B cell (primary cell): ENCODE measurements at regions not wholly inside any gene's neighbourhood (a gene's known extent, or its start where the extent isn't known, plus 50 kb on each side); places are given as distances from the start of the nearest gene placed in this dataset.

Experiments used
- ATAC-seq: fragments of 200-7000 bp; cut with Tn5 transposase; one replicate; pipeline ENCODE4 v1.10.0; 2021; ENCODE audit warnings: low read depth, mild to moderate bottlenecking, moderate number of reproducible peaks, moderate library complexity
- CTCF ChIA-PET: fragments of 350-600 bp; sonication (Branson Sonifier 250); formaldehyde crosslinking; loops from one replicate; lab custom pipeline; 2021; ENCODE audit warnings: antibody characterized with exemption, inconsistent platforms; lab: Charles Lee
- POLR2A ChIA-PET: fragments of 350-600 bp; sonication (Branson Sonifier 250); formaldehyde crosslinking; loops from one replicate; lab custom pipeline; 2021; ENCODE audit warnings: antibody characterized with exemption; lab: Charles Lee
- DNase-seq: peaks from one replicate; pipeline ENCODE4 v3.0.0; 2013
- H2AFZ ChIP-seq: 2 replicates; pipeline ENCODE4 v1.6.1; 2012; ENCODE audit warnings: mild to moderate bottlenecking, low read depth, low read length; ENCODE audit not compliant: insufficient read depth, poor library complexity, severe bottlenecking
- H3K27ac ChIP-seq, 2 donors: 1 replicate in 1 of 2; 2 replicates in 1 of 2; pipeline ENCODE4 v1.5.1; 2012 to 2013; ENCODE audit warnings: low read length in 2 of 2, mild to moderate bottlenecking in 2 of 2, moderate library complexity in 1 of 2
- H3K27me3 ChIP-seq, 4 experiments: fragments of 200-600 bp in 1 of 4; sonication (generic) in 1 of 4; replicated peaks in 1 of 4; 1 replicate in 2 of 4; 2 replicates in 2 of 4; pipeline versions ENCODE4 v1.6.1 to v1.7.0; 2013 to 2016; ENCODE audit warnings: low read length in 3 of 4, mild to moderate bottlenecking in 2 of 4, mixed read lengths in 1 of 4, moderate library complexity in 1 of 4; ENCODE audit not compliant: insufficient read depth in 4 of 4, control insufficient read depth in 3 of 4; ENCODE audit errors: control extremely low read depth in 1 of 4
- H3K36me3 ChIP-seq, 2 experiments: replicated peaks in 1 of 2; 1 replicate in 1 of 2; 2 replicates in 1 of 2; pipeline versions ENCODE4 v1.6.1 to v1.7.1; 2013; ENCODE audit warnings: low read length in 1 of 2; ENCODE audit not compliant: insufficient read depth in 2 of 2, control insufficient read depth in 1 of 2; ENCODE audit errors: control extremely low read depth in 1 of 2, extremely low read depth in 1 of 2
- H3K4me1 ChIP-seq, 2 donors: fragments of 200-600 bp in 1 of 2; sonication (generic) in 1 of 2; 1 replicate in 1 of 2; 2 replicates in 1 of 2; pipeline versions ENCODE4 v1.5.1 to v1.6.1; 2013 to 2017; ENCODE audit warnings: low read length in 2 of 2; ENCODE audit not compliant: control insufficient read depth in 2 of 2, insufficient read depth in 2 of 2
- H3K4me2 ChIP-seq: replicated peaks from 2 replicates; pipeline ENCODE3; 2012; ENCODE audit warnings: mild to moderate bottlenecking, low read depth, low read length; ENCODE audit not compliant: poor library complexity, severe bottlenecking
- H3K4me3 ChIP-seq, 5 experiments: fragments of 200-600 bp in 1 of 5; sonication (generic) in 1 of 5; 1 replicate in 3 of 5; 2 replicates in 2 of 5; pipeline versions ENCODE4 v1.5.1 to v1.7.0; 2011 to 2016; ENCODE audit warnings: low read length in 4 of 5, mild to moderate bottlenecking in 4 of 5, low read depth in 2 of 5, control low read depth in 1 of 5, moderate library complexity in 1 of 5; ENCODE audit not compliant: insufficient read depth in 1 of 5; ENCODE audit errors: control extremely low read depth in 1 of 5, extremely low read depth in 1 of 5
- H3K79me2 ChIP-seq: fragments of 200-600 bp; sonication (generic); one replicate; pipeline ENCODE4 v1.6.0; 2016; ENCODE audit warnings: low read length; ENCODE audit not compliant: control insufficient read depth, insufficient read depth
- H3K9ac ChIP-seq: fragments of 200-600 bp; sonication (generic); 2 replicates; pipeline ENCODE4 v1.6.1; 2017; ENCODE audit warnings: mild to moderate bottlenecking, low read length, moderate library complexity
- H3K9me3 ChIP-seq, 3 donors: one replicate each; pipeline versions ENCODE4 v1.6.1 to v1.7.1; 2013; ENCODE audit warnings: low read length in 2 of 3; ENCODE audit not compliant: control insufficient read depth in 2 of 3, insufficient read depth in 1 of 3; ENCODE audit errors: control extremely low read depth in 1 of 3
- H4K20me1 ChIP-seq: 2 replicates; pipeline ENCODE4 v1.6.0; 2012; ENCODE audit warnings: mild to moderate bottlenecking, low read length; ENCODE audit not compliant: insufficient read depth, control insufficient read depth, poor library complexity, severe bottlenecking
- H3K27ac Mint-ChIP-seq: one replicate; pipeline ENCODE4 v1.8.0; 2021; ENCODE audit warnings: mixed read lengths
- H3K27me3 Mint-ChIP-seq: one replicate; pipeline ENCODE4 v1.8.0; 2021; ENCODE audit warnings: mixed read lengths
- H3K4me1 Mint-ChIP-seq: one replicate; pipeline ENCODE4 v1.8.0; 2021; ENCODE audit warnings: mixed read lengths
- H3K4me3 Mint-ChIP-seq: one replicate; pipeline ENCODE4 v1.8.0; 2021; ENCODE audit warnings: mixed read lengths
- H3K9me3 Mint-ChIP-seq: one replicate; pipeline ENCODE4 v1.8.0; 2022; ENCODE audit warnings: mixed read lengths; ENCODE audit not compliant: insufficient read depth
- EZH2 ChIP-seq: IDR thresholded peaks from 2 replicates; pipeline ENCODE4 v1.6.1; 2012; ENCODE audit warnings: borderline replicate concordance, low read depth, mild to moderate bottlenecking, moderate library complexity, low read length; ENCODE audit not compliant: insufficient read depth, poor library complexity, severe bottlenecking
- WGBS: methylation state at CpG from one replicate; pipeline ENCODE4 v1.1.5; 2013; ENCODE audit warnings: missing lambda C conversion rate; ENCODE audit not compliant: insufficient coverage; 5-methylcytosine and 5-hydroxymethylcytosine counted together
- intact Hi-C: fragments of 100-400 bp; cut with micrococcal nuclease; formaldehyde crosslinking; loops from one replicate; pipeline ENCODE4 v1.10.0; 2022
- TF ChIP-seq, protein P1 (sequence below): fragments of 200-600 bp; IDR thresholded peaks from one replicate; pipeline ENCODE4 v1.8.0; 2022; ENCODE audit warnings: antibody characterized with exemption, mild to moderate bottlenecking

DNA sequence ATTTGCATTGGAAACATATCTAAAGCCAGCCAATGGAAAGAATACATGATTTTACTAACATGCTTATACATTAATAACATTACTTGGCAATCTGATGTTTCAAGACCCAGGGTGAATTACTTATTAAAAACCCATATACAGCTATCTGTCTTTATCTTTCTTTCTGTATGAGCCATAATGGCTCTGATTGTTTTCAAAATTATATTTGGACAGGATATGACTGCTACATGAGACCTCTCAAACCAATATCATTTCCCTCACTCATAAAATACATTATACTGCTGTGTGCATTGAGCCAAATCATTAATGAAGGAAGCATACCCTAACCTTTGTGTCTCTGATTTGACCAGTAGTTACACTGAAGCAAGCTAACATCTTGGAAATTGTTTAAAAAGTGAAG lies 205.9 kb upstream of the DPYD start:
- DNase-seq (no peak), ATAC-seq (no peak)
- no peaks in the 10 kb centered on the region for H3K36me3 ChIP-seq
- H4K20me1 ChIP-seq, result no peaks in the 10 kb centered on the region
- no peaks in the 10 kb centered on the region for H3K4me1 Mint-ChIP-seq
- no peak overlapping the region for H3K4me3 Mint-ChIP-seq
- H3K4me3 ChIP-seq, result no peak overlapping the region
- no peak overlapping the region for H2AFZ ChIP-seq
- no peaks in the 10 kb centered on the region for H3K79me2 ChIP-seq
- POLR2A ChIA-PET, result no interaction called here
- no peaks in the 10 kb centered on the region for H3K4me1 ChIP-seq
- H3K9ac ChIP-seq, result no peak overlapping the region
- no peak overlapping the region for H3K4me2 ChIP-seq
- no peaks in the 10 kb centered on the region for H3K27me3 ChIP-seq
- intact Hi-C loops, result no loop called here
- TF ChIP-seq, protein P1, sequence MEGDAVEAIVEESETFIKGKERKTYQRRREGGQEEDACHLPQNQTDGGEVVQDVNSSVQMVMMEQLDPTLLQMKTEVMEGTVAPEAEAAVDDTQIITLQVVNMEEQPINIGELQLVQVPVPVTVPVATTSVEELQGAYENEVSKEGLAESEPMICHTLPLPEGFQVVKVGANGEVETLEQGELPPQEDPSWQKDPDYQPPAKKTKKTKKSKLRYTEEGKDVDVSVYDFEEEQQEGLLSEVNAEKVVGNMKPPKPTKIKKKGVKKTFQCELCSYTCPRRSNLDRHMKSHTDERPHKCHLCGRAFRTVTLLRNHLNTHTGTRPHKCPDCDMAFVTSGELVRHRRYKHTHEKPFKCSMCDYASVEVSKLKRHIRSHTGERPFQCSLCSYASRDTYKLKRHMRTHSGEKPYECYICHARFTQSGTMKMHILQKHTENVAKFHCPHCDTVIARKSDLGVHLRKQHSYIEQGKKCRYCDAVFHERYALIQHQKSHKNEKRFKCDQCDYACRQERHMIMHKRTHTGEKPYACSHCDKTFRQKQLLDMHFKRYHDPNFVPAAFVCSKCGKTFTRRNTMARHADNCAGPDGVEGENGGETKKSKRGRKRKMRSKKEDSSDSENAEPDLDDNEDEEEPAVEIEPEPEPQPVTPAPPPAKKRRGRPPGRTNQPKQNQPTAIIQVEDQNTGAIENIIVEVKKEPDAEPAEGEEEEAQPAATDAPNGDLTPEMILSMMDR, result no peak
- TF ChIP-seq EZH2, result no peak
- H3K27ac ChIP-seq, result no peak overlapping the region
- H3K9me3 ChIP-seq, result no peaks in the 10 kb centered on the region
- no peak overlapping the region for H3K27ac Mint-ChIP-seq
- no peaks in the 10 kb centered on the region for H3K9me3 Mint-ChIP-seq
- CTCF ChIA-PET, result no interaction called here
- H3K27me3 Mint-ChIP-seq, result no peaks in the 10 kb centered on the region

DNA sequence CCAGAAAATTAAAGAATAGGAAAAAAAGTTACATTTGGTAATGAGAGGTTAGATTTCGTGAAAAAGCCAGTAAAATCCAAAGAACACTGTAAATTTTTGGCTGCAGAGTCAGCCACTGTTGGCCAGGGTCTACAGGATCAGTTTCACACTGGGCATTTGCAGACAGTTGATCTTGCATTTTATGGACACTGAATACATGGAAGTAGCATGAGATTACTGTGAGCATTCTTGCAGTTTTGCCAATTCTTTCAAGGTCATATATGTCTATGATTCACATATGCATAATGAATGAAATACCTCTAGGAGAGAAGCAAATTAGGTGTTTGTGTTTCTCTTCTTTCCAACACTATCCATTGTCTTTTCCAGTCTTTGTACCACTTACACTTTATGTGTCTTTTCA lies 200.8 kb upstream of the DPYD start:
- H3K9me3 ChIP-seq, result no peaks in the 10 kb centered on the region
- H3K27me3 ChIP-seq, result no peaks in the 10 kb centered on the region
- ChIA-PET POLR2A (no interaction called here), CTCF (no interaction called here)
- H2AFZ ChIP-seq, result no peak overlapping the region
- no peaks in the 10 kb centered on the region for H3K36me3 ChIP-seq
- Mint-ChIP-seq H3K9me3 (no peaks in the 10 kb centered on the region), H3K27ac (no peak overlapping the region), H3K4me3 (no peak overlapping the region), H3K27me3 (no peaks in the 10 kb centered on the region), H3K4me1 (no peaks in the 10 kb centered on the region)
- no peak overlapping the region for H3K4me3 ChIP-seq
- DNase-seq (no peak), ATAC-seq (no peak)
- no peak overlapping the region for H3K4me2 ChIP-seq
- H3K9ac ChIP-seq, result no peak overlapping the region
- no peak overlapping the region for H3K27ac ChIP-seq
- H3K4me1 ChIP-seq, result no peaks in the 10 kb centered on the region
- no peaks in the 10 kb centered on the region for H3K79me2 ChIP-seq
- TF ChIP-seq, protein P1, result no peak
- no peak for TF ChIP-seq EZH2
- H4K20me1 ChIP-seq, result no peaks in the 10 kb centered on the region
- WGBS, result 0% methylated on average over 1 of the region's 1 CpG
- intact Hi-C loops, result no loop called here
